H1 (cell line): ENCODE measurements at regions not wholly inside any gene's neighbourhood (a gene's known extent, or its start where the extent isn't known, plus 50 kb on each side); places are given as distances from the start of the nearest gene placed in this dataset.

Experiments used
- BCL11A ChIP-seq, 2 experiments: IDR thresholded peaks; one replicate each; pipeline ENCODE4 v1.6.1; 2011; ENCODE audit warnings: low read depth in 2 of 2, low read length in 2 of 2, mild to moderate bottlenecking in 2 of 2
- CBX8 ChIP-seq: fragments of 300-800, 300-1000 bp; sonication (generic); IDR thresholded peaks from 2 replicates; pipeline ENCODE4 v1.7.1; 2016; ENCODE audit warnings: low read depth, low read length, borderline replicate concordance
- CHD1 ChIP-seq: IDR thresholded peaks from 2 replicates; pipeline ENCODE4 v1.6.1; 2012; ENCODE audit warnings: low read depth, low read length, improper control_type of control experiment
- CREB1 ChIP-seq: IDR thresholded peaks from 2 replicates; pipeline ENCODE4 v1.6.1; 2012; ENCODE audit warnings: inconsistent platforms
- CTBP2 ChIP-seq: IDR thresholded peaks from 2 replicates; pipeline ENCODE4 v1.7.0; 2011; ENCODE audit warnings: borderline replicate concordance, mild to moderate bottlenecking, moderate library complexity, mixed read lengths, low read length; ENCODE audit not compliant: insufficient read depth, insufficient read length
- CTCF ChIP-seq, 3 experiments: IDR thresholded peaks; 1 replicate in 2 of 3; 2 replicates in 1 of 3; pipeline versions ENCODE4 v1.5.1 to v1.6.1; 2011; ENCODE audit warnings: low read length in 3 of 3, mild to moderate bottlenecking in 3 of 3, inconsistent platforms in 2 of 3, low read depth in 1 of 3, moderate library complexity in 1 of 3; ENCODE audit not compliant: insufficient read depth in 1 of 3; ENCODE audit errors: control extremely low read depth in 1 of 3
- FOSL1 ChIP-seq: IDR thresholded peaks from 2 replicates; pipeline ENCODE4 v1.6.1; 2011; ENCODE audit warnings: mild to moderate bottlenecking, low read depth, low read length, moderate library complexity; ENCODE audit not compliant: insufficient read depth
- GABPA ChIP-seq: IDR thresholded peaks from 2 replicates; pipeline ENCODE4 v1.6.1; 2011; ENCODE audit warnings: mild to moderate bottlenecking, low read length, moderate library complexity, borderline replicate concordance; ENCODE audit not compliant: insufficient read depth
- PHF8 ChIP-seq: fragments of 200-600 bp; sonication (generic); conservative IDR thresholded peaks from 2 replicates; pipeline ENCODE4 v1.7.1; 2012; ENCODE audit warnings: low read depth, mild to moderate bottlenecking, inconsistent platforms, low read length, moderate library complexity
- RFX5 ChIP-seq: IDR thresholded peaks from 2 replicates; pipeline ENCODE4 v1.6.1; 2011; ENCODE audit warnings: low read depth, low read length, improper control_type of control experiment, borderline replicate concordance
- SP4 ChIP-seq: IDR thresholded peaks from 2 replicates; pipeline ENCODE4 v1.6.1; 2012; ENCODE audit warnings: low read length, inconsistent platforms
- TEAD4 ChIP-seq: IDR thresholded peaks from 2 replicates; pipeline ENCODE4 v1.6.1; 2012; ENCODE audit warnings: low read depth, low read length, inconsistent platforms, mixed read lengths

- TF ChIP-seq CTCF (IDR thresholded peaks at IDR 0.05; ENCODE audit: control extremely low read depth in 1 of 3, insufficient read depth in 1 of 3, low read depth in 1 of 3, low read length in 3 of 3) (no peak), BCL11A (IDR thresholded peaks at IDR 0.05; ENCODE audit: low read depth in 2 of 2, low read length in 2 of 2) (no peak), RFX5 (no peak), FOSL1 (no peak), CREB1 (no peak), PHF8 (no peak), GABPA (no peak), CHD1 (no peak), CTBP2 (no peak), SP4 (no peak), TEAD4 (no peak), CBX8 (no peak)
- TF ChIP-seq, all 59 proteins: peak for 0
Measured at GRCh38 chr1:38258085-38258627, 211.6 kb upstream of the POU3F1 start (continued).
